Gastroesophageal sphincter (tissue), 4 donors: ENCODE measurements at regions not wholly inside any gene's neighbourhood (a gene's known extent, or its start where the extent isn't known, plus 50 kb on each side); places are given as distances from the start of the nearest gene placed in this dataset.

Experiments
- ATAC-seq: fragments of 150-250 bp; one replicate; pipeline ENCODE4 v1.9.1; 2016; ENCODE audit warnings: mild to moderate bottlenecking, moderate library complexity
- H3K27ac ChIP-seq, 4 donors: fragments of 200-600 bp; sonication (generic) in 3 of 4; 1 replicate in 3 of 4; 2 replicates in 1 of 4; pipeline ENCODE4 v1.5.1; 2016 to 2019
- H3K27me3 ChIP-seq: fragments of 200-600 bp; sonication (generic); one replicate; pipeline ENCODE4 v1.5.1; 2019
- H3K36me3 ChIP-seq, 2 donors: fragments of 200-600 bp; sonication (generic); one replicate each; pipeline ENCODE4 v1.5.1; 2019; ENCODE audit warnings: control low read depth in 1 of 2
- H3K4me1 ChIP-seq, 3 donors: fragments of 200-600 bp; sonication (generic); 1 replicate in 2 of 3; 2 replicates in 1 of 3; pipeline ENCODE4 v1.5.1; 2016 to 2019; ENCODE audit warnings: control low read depth in 2 of 3
- H3K4me3 ChIP-seq, 2 donors: fragments of 200-600 bp; sonication (generic); one replicate each; pipeline ENCODE4 v1.5.1; 2019; ENCODE audit warnings: mild to moderate bottlenecking in 1 of 2, moderate library complexity in 1 of 2
- H3K9me3 ChIP-seq, 3 donors: fragments of 200-600 bp; sonication (generic); one replicate each; pipeline ENCODE4 v1.5.1; 2017 to 2019; ENCODE audit warnings: control low read depth in 2 of 3
- CTCF ChIP-seq, 4 experiments: fragments of 200-600 bp in 2 of 4; fragments of 450-650 bp in 2 of 4; sonication (generic) in 1 of 4; IDR thresholded peaks; one replicate each; pipeline ENCODE4 v1.5.1; 2017 to 2019; ENCODE audit warnings: antibody characterized with exemption in 4 of 4, mild to moderate bottlenecking in 2 of 4, moderate library complexity in 2 of 4
- EP300 ChIP-seq: sonication (generic); formaldehyde crosslinking; IDR thresholded peaks from one replicate; pipeline ENCODE4 v1.6.1; 2017; ENCODE audit warnings: antibody characterized with exemption, mild to moderate bottlenecking
- POLR2A ChIP-seq, 2 donors: fragments of 450-650 bp; IDR thresholded peaks; one replicate each; pipeline ENCODE4 v1.6.1; 2017; ENCODE audit warnings: antibody characterized with exemption in 2 of 2, mild to moderate bottlenecking in 2 of 2, moderate library complexity in 1 of 2
- POLR2AphosphoS5 ChIP-seq: sonication (generic); formaldehyde crosslinking; IDR thresholded peaks from one replicate; pipeline ENCODE4 v1.6.1; 2017; ENCODE audit warnings: antibody characterized with exemption
- WGBS, 2 donors: methylation state at CpG; one replicate each; pipeline ENCODE4 v1.1.5; 2018; ENCODE audit warnings: low coverage in 1 of 2; 5-methylcytosine and 5-hydroxymethylcytosine counted together

- Histone ChIP-seq H3K27ac (no peak overlapping the region), H3K4me1 (no peaks in the 10 kb centered on the region), H3K9me3 (no peaks in the 10 kb centered on the region), H3K4me3 (no peak overlapping the region), H3K27me3 (no peaks in the 10 kb centered on the region), H3K36me3 (no peaks in the 10 kb centered on the region)
- ATAC-seq, result no peak
- TF ChIP-seq CTCF (IDR thresholded peaks at IDR 0.05) (no peak), POLR2A (IDR thresholded peaks at IDR 0.05) (no peak), POLR2AphosphoS5 (no peak), EP300 (no peak)
- 0 to 14% methylated on average over 1 of the region's 1 CpG for WGBS, 2 donors
Observed at GRCh38 chr11:29135504-29135903, 881.3 kb downstream of the KCNA4 start.

DNA sequence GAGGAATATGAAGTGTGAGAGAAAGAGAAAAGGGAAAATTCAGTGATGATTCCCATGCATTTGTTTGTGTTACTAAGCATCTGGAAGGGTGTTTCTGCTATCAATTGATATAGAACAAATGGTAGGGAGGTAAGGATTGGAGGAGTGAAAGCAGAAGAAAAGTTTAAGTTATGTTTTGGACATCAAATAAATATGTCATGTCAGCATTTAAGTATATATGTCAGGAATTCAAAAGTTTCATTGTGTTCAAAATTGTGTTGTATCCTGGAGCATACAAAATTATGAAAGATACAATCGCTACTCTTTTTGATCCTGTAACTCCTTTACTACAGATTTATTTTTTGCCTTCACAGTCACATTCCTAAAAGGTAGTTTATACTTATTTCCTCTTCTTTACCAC lies 885.8 kb downstream of the KCNA4 start:
- no peaks in the 10 kb centered on the region for H3K4me1 ChIP-seq
- H3K27me3 ChIP-seq, result no peaks in the 10 kb centered on the region
- no peaks in the 10 kb centered on the region for H3K9me3 ChIP-seq
- TF ChIP-seq POLR2A (IDR thresholded peaks at IDR 0.05) (no peak), CTCF (IDR thresholded peaks at IDR 0.05) (no peak), EP300 (no peak), POLR2AphosphoS5 (no peak)
- WGBS, 2 donors, result 90 to 95% methylated on average over 1 of the region's 1 CpG
- no peaks in the 10 kb centered on the region for H3K36me3 ChIP-seq
- no peak overlapping the region for H3K27ac ChIP-seq
- no peak for ATAC-seq
- no peak overlapping the region for H3K4me3 ChIP-seq

DNA sequence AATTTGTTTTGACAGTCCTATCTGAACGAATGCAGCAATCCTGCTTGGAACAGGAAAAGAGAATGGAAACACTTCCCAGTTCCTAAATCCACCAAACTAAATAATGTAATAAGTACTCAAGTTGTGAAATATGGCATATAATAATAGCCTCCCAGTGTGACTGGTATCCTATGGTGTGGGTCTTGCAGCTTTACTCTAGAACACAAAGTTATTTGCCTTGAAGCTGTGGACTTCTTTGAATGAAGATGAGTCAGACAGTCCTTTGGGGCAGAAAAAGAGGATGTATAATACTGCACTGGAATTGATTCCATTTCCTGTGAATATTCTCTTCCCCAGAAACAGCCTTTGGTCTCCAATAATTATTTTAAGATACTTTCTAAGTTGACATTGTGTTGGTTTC lies 887.0 kb downstream of the KCNA4 start:
- 27 to 77% methylated on average over 1 of the region's 1 CpG for WGBS, 2 donors
- Histone ChIP-seq H3K4me1 (no peaks in the 10 kb centered on the region), H3K9me3 (no peaks in the 10 kb centered on the region), H3K27me3 (no peaks in the 10 kb centered on the region), H3K4me3 (no peak overlapping the region), H3K27ac (no peak overlapping the region), H3K36me3 (no peaks in the 10 kb centered on the region)
- no peak for ATAC-seq
- TF ChIP-seq CTCF (IDR thresholded peaks at IDR 0.05) (no peak), POLR2A (IDR thresholded peaks at IDR 0.05) (no peak), POLR2AphosphoS5 (no peak), EP300 (no peak)

DNA sequence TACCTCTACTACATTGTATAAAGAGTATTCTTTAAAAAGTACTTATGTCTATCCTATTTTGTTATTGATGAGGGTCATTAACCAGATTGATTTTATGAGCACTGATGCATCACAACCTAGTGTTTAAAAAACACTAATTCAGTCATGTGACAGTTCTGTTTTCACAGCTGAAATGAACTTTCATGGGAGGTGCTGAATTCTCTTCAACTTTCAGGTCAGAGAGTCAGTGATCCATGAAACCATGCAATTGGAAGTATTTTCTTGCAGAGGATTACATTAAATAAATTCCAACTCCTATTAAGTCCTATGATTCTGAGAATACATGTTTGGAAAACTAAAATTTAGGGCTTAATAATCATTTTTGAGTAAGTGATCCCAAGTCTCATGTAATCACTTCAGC lies 889.4 kb downstream of the KCNA4 start:
- Histone ChIP-seq H3K4me3 (no peak overlapping the region), H3K27me3 (no peaks in the 10 kb centered on the region), H3K9me3 (no peaks in the 10 kb centered on the region), H3K4me1 (no peaks in the 10 kb centered on the region), H3K27ac (no peak overlapping the region), H3K36me3 (no peaks in the 10 kb centered on the region)
- TF ChIP-seq EP300 (no peak), CTCF (IDR thresholded peaks at IDR 0.05) (no peak), POLR2A (IDR thresholded peaks at IDR 0.05) (no peak), POLR2AphosphoS5 (no peak)
- no peak for ATAC-seq

- Histone ChIP-seq H3K4me1 (no peaks in the 10 kb centered on the region), H3K4me3 (no peak overlapping the region), H3K36me3 (no peaks in the 10 kb centered on the region), H3K27me3 (no peaks in the 10 kb centered on the region), H3K27ac (no peak overlapping the region), H3K9me3 (no peaks in the 10 kb centered on the region)
- ATAC-seq, result no peak
- no peak for TF ChIP-seq POLR2AphosphoS5
- TF ChIP-seq CTCF (IDR thresholded peaks at IDR 0.05), result no peak
- no peak for TF ChIP-seq POLR2A (IDR thresholded peaks at IDR 0.05)
- no peak for TF ChIP-seq EP300
Observed at GRCh38 chr11:29125606-29126005, 891.2 kb downstream of the KCNA4 start.
